HFFc6 (cell line): ENCODE measurements at regions not wholly inside any gene's neighbourhood (a gene's known extent, or its start where the extent isn't known, plus 50 kb on each side); places are given as distances from the start of the nearest gene placed in this dataset.

Experiments used
- DNase-seq: peaks from one replicate; pipeline ENCODE4 v3.0.0-alpha.2; 2018
- H3K27ac Mint-ChIP-seq: 2 replicates; pipeline ENCODE4 v1.8.0; 2020; ENCODE audit warnings: mild to moderate bottlenecking, mixed read lengths
- H3K27me3 Mint-ChIP-seq: 2 replicates; pipeline ENCODE4 v1.8.0; 2021; ENCODE audit warnings: mild to moderate bottlenecking, moderate library complexity, mixed read lengths; ENCODE audit not compliant: insufficient read depth
- H3K36me3 Mint-ChIP-seq: 2 replicates; pipeline ENCODE4 v1.8.0; 2021; ENCODE audit warnings: low read depth, mixed read lengths
- H3K4me1 Mint-ChIP-seq: 2 replicates; pipeline ENCODE4 v1.8.0; 2020; ENCODE audit warnings: low read depth, mixed read lengths
- H3K4me3 Mint-ChIP-seq: 2 replicates; pipeline ENCODE4 v1.8.0; 2020; ENCODE audit warnings: mild to moderate bottlenecking, moderate library complexity, mixed read lengths
- H3K9me3 Mint-ChIP-seq: 2 replicates; pipeline ENCODE4 v1.8.0; 2020; ENCODE audit warnings: mild to moderate bottlenecking, mixed read lengths
- TF ChIP-seq, protein P1 (sequence below): fragments of 200-600 bp; sonication (generic); IDR thresholded peaks from 2 replicates; pipeline ENCODE4 v1.5.0; 2021; ENCODE audit warnings: antibody characterized with exemption, mild to moderate bottlenecking

DNA sequence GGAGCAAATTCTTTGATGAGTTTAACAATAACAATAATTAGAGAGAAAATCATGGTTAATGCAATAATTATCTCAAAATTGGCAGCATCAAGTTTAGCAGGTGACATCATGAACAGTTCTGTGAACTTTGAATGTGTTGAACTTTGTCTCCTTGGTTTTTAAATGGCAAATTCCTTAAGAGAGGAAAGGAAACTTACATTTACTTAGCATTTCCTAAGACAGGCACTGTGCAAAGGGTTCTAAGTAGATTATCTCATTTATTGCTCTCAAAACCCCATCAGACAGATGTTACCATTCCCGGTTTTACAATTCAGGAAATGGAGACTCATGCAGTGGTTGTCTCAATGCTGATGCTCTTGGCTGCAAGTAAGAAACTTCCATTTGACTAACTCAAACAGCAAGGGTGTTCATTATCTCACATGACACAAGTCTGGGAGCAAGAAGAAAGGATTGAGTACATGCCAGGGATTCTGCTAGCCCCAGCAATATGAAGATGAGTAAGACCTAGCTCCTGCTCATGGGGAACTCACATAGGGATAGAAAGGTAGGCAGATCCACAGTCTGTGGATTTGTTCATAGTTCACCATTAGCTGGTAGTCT lies 81.3 kb upstream of the ITGA6 start:
- Mint-ChIP-seq H3K9me3 (peaks cover 14% of the 10 kb centered on the region), H3K27ac (no peak overlapping the region), H3K4me3 (no peak overlapping the region), H3K27me3 (peaks cover 1% of the 10 kb centered on the region; the same call in 1 of the 2 replicates), H3K4me1 (peaks cover 32% of the 10 kb centered on the region), H3K36me3 (peaks cover 17% of the 10 kb centered on the region)
- TF ChIP-seq, protein P1, sequence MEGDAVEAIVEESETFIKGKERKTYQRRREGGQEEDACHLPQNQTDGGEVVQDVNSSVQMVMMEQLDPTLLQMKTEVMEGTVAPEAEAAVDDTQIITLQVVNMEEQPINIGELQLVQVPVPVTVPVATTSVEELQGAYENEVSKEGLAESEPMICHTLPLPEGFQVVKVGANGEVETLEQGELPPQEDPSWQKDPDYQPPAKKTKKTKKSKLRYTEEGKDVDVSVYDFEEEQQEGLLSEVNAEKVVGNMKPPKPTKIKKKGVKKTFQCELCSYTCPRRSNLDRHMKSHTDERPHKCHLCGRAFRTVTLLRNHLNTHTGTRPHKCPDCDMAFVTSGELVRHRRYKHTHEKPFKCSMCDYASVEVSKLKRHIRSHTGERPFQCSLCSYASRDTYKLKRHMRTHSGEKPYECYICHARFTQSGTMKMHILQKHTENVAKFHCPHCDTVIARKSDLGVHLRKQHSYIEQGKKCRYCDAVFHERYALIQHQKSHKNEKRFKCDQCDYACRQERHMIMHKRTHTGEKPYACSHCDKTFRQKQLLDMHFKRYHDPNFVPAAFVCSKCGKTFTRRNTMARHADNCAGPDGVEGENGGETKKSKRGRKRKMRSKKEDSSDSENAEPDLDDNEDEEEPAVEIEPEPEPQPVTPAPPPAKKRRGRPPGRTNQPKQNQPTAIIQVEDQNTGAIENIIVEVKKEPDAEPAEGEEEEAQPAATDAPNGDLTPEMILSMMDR = no peak
- peak; percentile 47 for DNase-seq

DNA sequence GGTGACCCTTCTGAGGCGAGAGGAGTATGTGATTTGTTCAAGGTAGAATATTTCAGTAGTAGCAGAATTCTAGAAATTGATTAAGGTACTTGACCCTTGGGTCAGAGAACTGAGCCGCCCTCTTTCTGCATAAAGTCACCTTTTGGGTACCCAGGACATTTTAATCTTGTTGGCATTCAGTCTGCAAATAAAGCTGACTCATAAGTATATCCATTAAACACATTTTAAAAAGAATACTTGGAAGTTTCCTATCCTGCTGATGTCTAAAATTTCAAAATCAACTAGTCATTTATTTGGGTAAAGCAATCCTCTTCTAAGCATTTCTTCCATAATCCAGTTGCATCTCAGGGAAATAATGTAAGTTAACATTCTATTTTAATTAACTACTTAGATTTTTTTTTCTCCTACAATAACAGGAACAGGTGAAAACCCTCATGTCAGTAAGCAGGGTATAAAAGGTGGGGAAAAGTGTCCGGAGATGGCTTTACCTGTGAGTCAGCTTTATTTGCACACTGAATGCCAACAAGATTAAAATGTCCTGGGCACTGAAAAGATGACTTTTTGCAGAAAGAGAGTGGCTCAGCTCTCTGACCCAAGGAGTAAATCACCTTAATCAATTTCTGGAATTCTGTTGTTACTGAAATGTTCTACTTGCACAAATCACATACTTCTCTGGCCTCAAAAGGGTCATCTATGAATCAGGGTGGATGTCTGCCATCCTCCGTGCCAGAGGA lies 78.7 kb upstream of the ITGA6 start:
- no peak for DNase-seq
- Mint-ChIP-seq H3K27ac (no peak overlapping the region), H3K9me3 (peaks cover 9% of the 10 kb centered on the region), H3K36me3 (peaks cover 13% of the 10 kb centered on the region), H3K4me1 (peaks cover 21% of the 10 kb centered on the region), H3K27me3 (peaks cover 1% of the 10 kb centered on the region; the same call in 1 of the 2 replicates), H3K4me3 (no peak overlapping the region)
- TF ChIP-seq, protein P1 = no peak

DNA sequence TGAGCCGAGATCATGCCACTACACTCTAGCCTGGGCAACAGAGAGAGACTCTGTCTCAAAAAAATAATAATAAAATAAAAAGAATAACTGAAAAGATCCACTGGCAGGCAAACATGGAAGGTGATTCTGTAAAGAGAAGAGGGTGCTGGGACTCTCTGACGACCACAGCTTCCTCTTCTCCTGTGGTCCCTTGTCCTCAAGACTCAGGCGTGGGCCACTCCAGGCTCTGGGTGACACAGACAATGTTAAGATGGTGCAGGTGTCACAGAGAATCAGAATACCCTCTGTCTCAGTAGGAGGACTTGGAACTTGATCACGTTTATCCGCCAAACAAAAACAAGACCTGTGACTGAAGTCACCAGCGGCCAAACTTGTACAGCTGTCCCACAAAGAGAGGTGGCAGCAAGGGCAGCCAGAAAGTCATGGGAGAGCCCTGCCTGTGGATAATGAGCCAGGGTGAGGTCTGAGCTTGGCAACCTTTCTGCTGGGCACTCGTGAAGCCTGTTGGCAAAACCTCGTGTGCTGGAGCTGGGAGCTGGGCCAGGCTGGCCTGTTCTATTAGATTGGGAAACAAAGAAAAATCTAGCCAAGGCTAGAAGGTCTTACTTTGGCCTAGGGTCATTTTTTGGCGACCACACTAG lies 76.4 kb upstream of the ITGA6 start:
- H3K4me3 Mint-ChIP-seq = no peak overlapping the region
- peaks cover 18% of the 10 kb centered on the region for H3K4me1 Mint-ChIP-seq
- peaks cover 4% of the 10 kb centered on the region for H3K27me3 Mint-ChIP-seq
- DNase-seq = no peak
- no peak overlapping the region for H3K27ac Mint-ChIP-seq
- no peaks in the 10 kb centered on the region; the same call in 1 of the 2 replicates for H3K9me3 Mint-ChIP-seq
- peaks cover 2% of the 10 kb centered on the region; the same call in 1 of the 2 replicates for H3K36me3 Mint-ChIP-seq
- TF ChIP-seq, protein P1 = no peak

DNA sequence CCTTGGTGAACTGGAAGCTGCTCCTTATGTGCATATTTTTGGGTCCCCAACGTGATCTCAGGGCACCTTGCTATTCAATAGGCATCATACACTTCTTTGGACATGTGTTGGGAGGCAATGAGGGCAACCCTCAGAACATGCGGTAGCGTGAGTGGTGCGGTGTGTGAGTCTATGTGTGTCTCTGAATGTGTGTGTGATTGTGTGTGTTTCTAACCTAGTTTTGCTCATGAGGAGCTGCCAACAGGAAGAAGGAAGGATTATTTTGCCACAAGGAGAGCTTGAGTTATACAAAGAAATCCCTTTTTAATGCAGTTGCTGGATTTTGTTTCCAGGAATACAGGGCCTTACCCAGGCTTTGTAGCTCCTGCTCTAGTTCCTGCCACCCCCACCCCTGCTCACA lies 75.8 kb upstream of the ITGA6 start:
- Mint-ChIP-seq H3K9me3 (no peaks in the 10 kb centered on the region; the same call in 1 of the 2 replicates), H3K36me3 (no peaks in the 10 kb centered on the region), H3K27me3 (peaks cover 4% of the 10 kb centered on the region), H3K27ac (no peak overlapping the region), H3K4me1 (peaks cover 11% of the 10 kb centered on the region), H3K4me3 (no peak overlapping the region)
- TF ChIP-seq, protein P1 = no peak
- DNase-seq = no peak

DNA sequence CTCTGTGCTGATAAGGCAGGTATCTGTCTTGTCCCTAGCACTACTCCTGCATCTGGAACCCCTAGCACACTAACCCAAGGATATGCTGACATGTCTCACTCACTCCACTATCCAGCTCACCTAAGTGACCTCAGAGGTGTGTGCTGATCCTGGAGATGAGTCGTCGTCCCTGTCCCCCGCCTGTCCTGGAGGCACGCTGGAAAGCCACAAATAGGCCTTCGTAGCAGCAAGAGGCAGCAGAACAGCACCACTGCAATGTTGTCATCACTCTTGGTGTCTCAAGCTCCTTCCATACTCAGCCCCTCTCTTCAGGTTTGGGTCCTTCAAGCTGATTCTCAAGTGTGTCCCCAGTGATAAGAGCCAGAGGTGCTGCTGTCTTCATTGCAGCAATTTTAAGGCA lies 73.0 kb upstream of the ITGA6 start:
- Mint-ChIP-seq H3K4me3 (no peak overlapping the region), H3K27me3 (peaks cover 4% of the 10 kb centered on the region), H3K4me1 (no peaks in the 10 kb centered on the region; the same call in 1 of the 2 replicates), H3K27ac (no peak overlapping the region), H3K36me3 (no peaks in the 10 kb centered on the region), H3K9me3 (no peaks in the 10 kb centered on the region)
- TF ChIP-seq, protein P1 = no peak
- no peak for DNase-seq
